ENCODE measurements at regions not wholly inside any gene's neighbourhood (a gene's known extent, or its start where the extent isn't known, plus 50 kb on each side); places are given as distances from the start of the nearest gene placed in this dataset.

- no peak for DNase-seq
- Histone ChIP-seq H3K36me3 (ENCODE audit: control insufficient read depth in 1 of 2, insufficient read depth in 2 of 2, low read length in 2 of 2) (no peaks in the 10 kb centered on the region), H4K8ac (ENCODE audit: low read depth, low read length) (no peak overlapping the region), H3K4me2 (ENCODE audit: low read length) (no peak overlapping the region), H2AK5ac (ENCODE audit: low read length) (no peak overlapping the region), H3K18ac (ENCODE audit: low read length) (no peak overlapping the region), H2BK12ac (ENCODE audit: low read length) (no peak overlapping the region), H3K14ac (ENCODE audit: low read length) (no peak overlapping the region), H3K4me1 (ENCODE audit: control insufficient read depth in 1 of 2, insufficient read depth in 2 of 2, low read length in 2 of 2) (no peaks in the 10 kb centered on the region), H4K91ac (ENCODE audit: low read depth, low read length) (no peak overlapping the region), H2BK5ac (ENCODE audit: low read depth, low read length, poor library complexity) (no peak overlapping the region), H3K27me3 (ENCODE audit: insufficient read depth, low read length) (no peaks in the 10 kb centered on the region), H3K79me2 (ENCODE audit: control insufficient read depth, insufficient read depth, low read length, poor library complexity) (no peaks in the 10 kb centered on the region), H3K4me3 (ENCODE audit: low read depth, low read length) (no peak overlapping the region), H2AFZ (ENCODE audit: insufficient read depth, low read length, poor library complexity) (no peak overlapping the region), H2BK120ac (ENCODE audit: insufficient read depth, low read length, poor library complexity) (no peak overlapping the region), H3K9ac (ENCODE audit: low read length) (no peak overlapping the region), H3K79me1 (ENCODE audit: low read length) (no peaks in the 10 kb centered on the region), H3K27ac (ENCODE audit: low read depth, low read length) (no peak overlapping the region), H4K12ac (ENCODE audit: low read depth, low read length) (no peak overlapping the region), H3K23ac (ENCODE audit: low read length) (no peak overlapping the region), H3K4ac (ENCODE audit: low read depth, low read length) (no peak overlapping the region), H3K9me3 (ENCODE audit: insufficient read depth, low read depth, low read length) (no peaks in the 10 kb centered on the region)
- WGBS (ENCODE audit: extremely low coverage, insufficient coverage, insufficient read length), result no CpG with 5 or more reads among the region's 3 CpGs
These were observed 80.8 kb upstream of the COL21A1 start for GRCh38 chr6:56327946-56328727.

GRCh38 chr6:56324396-56324795, 77.0 kb upstream of the COL21A1 start:
- Histone ChIP-seq H2BK12ac (ENCODE audit: low read length) (no peak overlapping the region), H2AFZ (ENCODE audit: insufficient read depth, low read length, poor library complexity) (no peak overlapping the region), H3K9ac (ENCODE audit: low read length) (no peak overlapping the region), H3K36me3 (ENCODE audit: control insufficient read depth in 1 of 2, insufficient read depth in 2 of 2, low read length in 2 of 2) (no peaks in the 10 kb centered on the region), H4K12ac (ENCODE audit: low read depth, low read length) (no peak overlapping the region), H3K4ac (ENCODE audit: low read depth, low read length) (no peak overlapping the region), H3K27ac (ENCODE audit: low read depth, low read length) (no peak overlapping the region), H3K14ac (ENCODE audit: low read length) (no peak overlapping the region), H3K4me3 (ENCODE audit: low read depth, low read length) (no peak overlapping the region), H3K18ac (ENCODE audit: low read length) (no peak overlapping the region), H2AK5ac (ENCODE audit: low read length) (no peak overlapping the region), H2BK5ac (ENCODE audit: low read depth, low read length, poor library complexity) (no peak overlapping the region), H4K91ac (ENCODE audit: low read depth, low read length) (no peak overlapping the region), H3K79me1 (ENCODE audit: low read length) (no peaks in the 10 kb centered on the region), H4K8ac (ENCODE audit: low read depth, low read length) (no peak overlapping the region), H3K4me2 (ENCODE audit: low read length) (no peak overlapping the region), H3K9me3 (ENCODE audit: insufficient read depth, low read depth, low read length) (no peaks in the 10 kb centered on the region), H2BK120ac (ENCODE audit: insufficient read depth, low read length, poor library complexity) (no peak overlapping the region), H3K23ac (ENCODE audit: low read length) (no peak overlapping the region), H3K27me3 (ENCODE audit: insufficient read depth, low read length) (no peaks in the 10 kb centered on the region), H3K4me1 (ENCODE audit: control insufficient read depth in 1 of 2, insufficient read depth in 2 of 2, low read length in 2 of 2) (no peaks in the 10 kb centered on the region), H3K79me2 (ENCODE audit: control insufficient read depth, insufficient read depth, low read length, poor library complexity) (no peaks in the 10 kb centered on the region)
- DNase-seq, result no peak
- WGBS (ENCODE audit: extremely low coverage, insufficient coverage, insufficient read length), result no CpG with 5 or more reads among the region's 6 CpGs

DNA sequence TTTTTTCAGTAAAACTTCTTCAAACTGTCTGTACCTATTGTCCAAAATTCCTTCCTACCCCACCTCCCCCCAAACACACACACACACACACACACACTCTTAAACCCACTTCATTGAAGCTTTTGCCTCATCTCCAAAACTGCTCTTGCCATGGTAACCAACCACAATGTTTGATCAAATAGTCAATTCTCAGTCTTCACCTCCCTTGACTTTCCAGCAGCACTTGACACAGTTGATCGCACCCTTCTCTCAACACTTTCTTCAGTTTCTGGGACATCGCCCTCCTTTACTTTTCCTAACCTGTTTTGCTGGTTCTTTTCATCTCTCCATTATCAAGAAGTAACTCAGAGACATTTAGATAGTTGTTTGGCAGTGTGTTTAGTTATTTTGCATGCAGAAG, 71.5 kb upstream of the COL21A1 start:
- no peak overlapping the region for H3K23ac ChIP-seq (ENCODE audit: low read length)
- H3K9me3 ChIP-seq (ENCODE audit: insufficient read depth, low read depth, low read length), result no peaks in the 10 kb centered on the region
- H3K4me3 ChIP-seq (ENCODE audit: low read depth, low read length), result no peak overlapping the region
- H3K4me1 ChIP-seq (ENCODE audit: control insufficient read depth in 1 of 2, insufficient read depth in 2 of 2, low read length in 2 of 2), result no peaks in the 10 kb centered on the region
- H3K36me3 ChIP-seq (ENCODE audit: control insufficient read depth in 1 of 2, insufficient read depth in 2 of 2, low read length in 2 of 2), result no peaks in the 10 kb centered on the region
- no peak overlapping the region for H3K4ac ChIP-seq (ENCODE audit: low read depth, low read length)
- H3K18ac ChIP-seq (ENCODE audit: low read length), result no peak overlapping the region
- no CpG with 5 or more reads among the region's 2 CpGs for WGBS (ENCODE audit: extremely low coverage, insufficient coverage, insufficient read length)
- H2AFZ ChIP-seq (ENCODE audit: insufficient read depth, low read length, poor library complexity), result no peak overlapping the region
- no peak overlapping the region for H3K14ac ChIP-seq (ENCODE audit: low read length)
- no peak overlapping the region for H4K12ac ChIP-seq (ENCODE audit: low read depth, low read length)
- no peak overlapping the region for H3K4me2 ChIP-seq (ENCODE audit: low read length)
- no peaks in the 10 kb centered on the region for H3K79me2 ChIP-seq (ENCODE audit: control insufficient read depth, insufficient read depth, low read length, poor library complexity)
- H3K27me3 ChIP-seq (ENCODE audit: insufficient read depth, low read length), result no peaks in the 10 kb centered on the region
- no peak overlapping the region for H2BK5ac ChIP-seq (ENCODE audit: low read depth, low read length, poor library complexity)
- no peak overlapping the region for H2AK5ac ChIP-seq (ENCODE audit: low read length)
- no peak overlapping the region for H2BK12ac ChIP-seq (ENCODE audit: low read length)
- H4K8ac ChIP-seq (ENCODE audit: low read depth, low read length), result no peak overlapping the region
- DNase-seq, result no peak
- no peak overlapping the region for H3K9ac ChIP-seq (ENCODE audit: low read length)
- H3K79me1 ChIP-seq (ENCODE audit: low read length), result no peaks in the 10 kb centered on the region
- no peak overlapping the region for H4K91ac ChIP-seq (ENCODE audit: low read depth, low read length)
- no peak overlapping the region for H2BK120ac ChIP-seq (ENCODE audit: insufficient read depth, low read length, poor library complexity)
- no peak overlapping the region for H3K27ac ChIP-seq (ENCODE audit: low read depth, low read length)

- Histone ChIP-seq H2BK12ac (ENCODE audit: low read length) (no peak overlapping the region), H3K4me1 (ENCODE audit: control insufficient read depth in 1 of 2, insufficient read depth in 2 of 2, low read length in 2 of 2) (no peaks in the 10 kb centered on the region), H3K79me2 (ENCODE audit: control insufficient read depth, insufficient read depth, low read length, poor library complexity) (no peaks in the 10 kb centered on the region), H2AFZ (ENCODE audit: insufficient read depth, low read length, poor library complexity) (no peak overlapping the region), H2BK120ac (ENCODE audit: insufficient read depth, low read length, poor library complexity) (no peak overlapping the region), H3K27me3 (ENCODE audit: insufficient read depth, low read length) (no peaks in the 10 kb centered on the region), H3K4ac (ENCODE audit: low read depth, low read length) (no peak overlapping the region), H3K18ac (ENCODE audit: low read length) (no peak overlapping the region), H3K14ac (ENCODE audit: low read length) (no peak overlapping the region), H3K23ac (ENCODE audit: low read length) (no peak overlapping the region), H3K9ac (ENCODE audit: low read length) (no peak overlapping the region), H2BK5ac (ENCODE audit: low read depth, low read length, poor library complexity) (no peak overlapping the region), H4K8ac (ENCODE audit: low read depth, low read length) (no peak overlapping the region), H2AK5ac (ENCODE audit: low read length) (no peak overlapping the region), H3K36me3 (ENCODE audit: control insufficient read depth in 1 of 2, insufficient read depth in 2 of 2, low read length in 2 of 2) (no peaks in the 10 kb centered on the region), H4K12ac (ENCODE audit: low read depth, low read length) (no peak overlapping the region), H3K4me2 (ENCODE audit: low read length) (no peak overlapping the region), H3K27ac (ENCODE audit: low read depth, low read length) (no peak overlapping the region), H3K79me1 (ENCODE audit: low read length) (no peaks in the 10 kb centered on the region), H3K9me3 (ENCODE audit: insufficient read depth, low read depth, low read length) (no peaks in the 10 kb centered on the region), H4K91ac (ENCODE audit: low read depth, low read length) (no peak overlapping the region), H3K4me3 (ENCODE audit: low read depth, low read length) (no peak overlapping the region)
- WGBS (ENCODE audit: extremely low coverage, insufficient coverage, insufficient read length), result no CpG with 5 or more reads among the region's 11 CpGs
- DNase-seq, result peak; percentile 31 to 74
These were observed 67.5 kb upstream of the COL21A1 start for GRCh38 chr6:56314683-56315523.
